IMR-90 (cell line): ENCODE measurements at regions not wholly inside any gene's neighbourhood (a gene's known extent, or its start where the extent isn't known, plus 50 kb on each side); places are given as distances from the start of the nearest gene placed in this dataset.

Source experiments
- ATAC-seq: fragments of 200-7000 bp; cut with Tn5 transposase; 2 replicates; pipeline ENCODE4 v1.9.1; 2020; ENCODE audit warnings: low read depth, mild to moderate bottlenecking, moderate library complexity
- BruUV-seq: library from RNA; stranded (reverse); fragments of 400-500 nt; replicated peaks from 2 replicates; lab custom pipeline; 2021; lab: Mats Ljungman, UMichigan
- CTCF ChIA-PET: fragments of 300-600 bp; formaldehyde crosslinking; extraction: SDS; loops from one replicate; lab custom pipeline; 2021; ENCODE audit warnings: antibody characterized with exemption; lab: Yijun Ruan, JAX
- POLR2A ChIA-PET: fragments of 300-600 bp; sonication (Branson Sonifier 250); formaldehyde crosslinking; loops from one replicate; lab custom pipeline; 2022; ENCODE audit warnings: antibody characterized with exemption; ENCODE audit not compliant: unreplicated experiment; lab: Charles Lee
- DNase-seq: peaks from one replicate; pipeline ENCODE4 v3.0.0; 2013
- H2AFZ ChIP-seq: replicated peaks from 2 replicates; pipeline ENCODE3; 2013; ENCODE audit warnings: low read length, mild to moderate bottlenecking; ENCODE audit not compliant: poor library complexity
- H2AK5ac ChIP-seq: 2 replicates; pipeline ENCODE4 v1.6.1; 2013; ENCODE audit warnings: low read depth, low read length, inconsistent platforms
- H2AK9ac ChIP-seq: replicated peaks from 2 replicates; pipeline ENCODE3; 2013; ENCODE audit warnings: mild to moderate bottlenecking, low read depth, low read length, moderate library complexity; ENCODE audit not compliant: poor library complexity
- H2BK120ac ChIP-seq: 2 replicates; pipeline ENCODE4 v1.6.1; 2013; ENCODE audit warnings: low read depth, low read length, inconsistent platforms
- H2BK15ac ChIP-seq: 3 replicates; pipeline ENCODE4 v1.6.1; 2013; ENCODE audit warnings: low read depth, low read length, inconsistent platforms
- H2BK20ac ChIP-seq: 2 replicates; pipeline ENCODE4 v1.6.1; 2013; ENCODE audit warnings: low read depth, mild to moderate bottlenecking, inconsistent platforms, low read length, moderate library complexity
- H2BK5ac ChIP-seq: 2 replicates; pipeline ENCODE4 v1.6.1; 2013; ENCODE audit warnings: mild to moderate bottlenecking, low read depth, low read length, inconsistent platforms; ENCODE audit not compliant: poor library complexity, severe bottlenecking
- H3K14ac ChIP-seq: replicated peaks from 2 replicates; pipeline ENCODE4 v1.6.1; 2013; ENCODE audit warnings: low read depth, low read length, inconsistent platforms
- H3K18ac ChIP-seq: 2 replicates; pipeline ENCODE4 v1.6.1; 2013; ENCODE audit warnings: low read depth, low read length, control low read depth
- H3K23ac ChIP-seq: 2 replicates; pipeline ENCODE4 v1.6.1; 2013; ENCODE audit warnings: low read depth, low read length, inconsistent platforms
- H3K27ac ChIP-seq: 2 replicates; pipeline ENCODE4 v1.5.1; 2013; ENCODE audit warnings: mild to moderate bottlenecking, control low read depth, low read length; ENCODE audit not compliant: insufficient read depth
- H3K27me3 ChIP-seq: 2 replicates; pipeline ENCODE4 v1.6.1; 2013; ENCODE audit warnings: low read length; ENCODE audit not compliant: control insufficient read depth, insufficient read depth
- H3K36me3 ChIP-seq: 2 replicates; pipeline ENCODE4 v1.6.1; 2013; ENCODE audit warnings: low read length, mixed read lengths; ENCODE audit not compliant: control insufficient read depth, insufficient read depth
- H3K4ac ChIP-seq: 2 replicates; pipeline ENCODE4 v1.6.1; 2013; ENCODE audit warnings: low read depth, low read length, inconsistent platforms
- H3K4me1 ChIP-seq: 2 replicates; pipeline ENCODE4 v1.6.1; 2013; ENCODE audit warnings: low read length, mixed read lengths; ENCODE audit not compliant: control insufficient read depth, insufficient read depth
- H3K4me2 ChIP-seq: 2 replicates; pipeline ENCODE4 v1.6.1; 2013; ENCODE audit warnings: low read depth, mild to moderate bottlenecking, control low read depth, low read length, moderate library complexity
- H3K4me3 ChIP-seq: 2 replicates; pipeline ENCODE4 v1.5.1; 2013; ENCODE audit warnings: low read depth, mild to moderate bottlenecking, control low read depth, low read length, moderate library complexity; ENCODE audit not compliant: insufficient read depth
- H3K56ac ChIP-seq: 2 replicates; pipeline ENCODE4 v1.6.1; 2013; ENCODE audit warnings: low read length, inconsistent platforms; ENCODE audit not compliant: insufficient read depth; ENCODE audit errors: extremely low read depth
- H3K79me1 ChIP-seq, 2 experiments: 2 replicates each; pipeline ENCODE4 v1.6.1; 2013; ENCODE audit warnings: low read length in 2 of 2, inconsistent platforms in 1 of 2, low read depth in 1 of 2
- H3K9ac ChIP-seq: 2 replicates; pipeline ENCODE4 v1.6.1; 2013; ENCODE audit warnings: low read depth, low read length, control low read depth
- H3K9me1 ChIP-seq: 2 replicates; pipeline ENCODE4 v1.6.1; 2013; ENCODE audit warnings: low read length, inconsistent platforms; ENCODE audit not compliant: insufficient read depth
- H3K9me3 ChIP-seq: 2 replicates; pipeline ENCODE4 v1.6.1; 2013; ENCODE audit warnings: low read length; ENCODE audit not compliant: control insufficient read depth, insufficient read depth
- H4K20me1 ChIP-seq: 2 replicates; pipeline ENCODE4 v1.6.1; 2013; ENCODE audit warnings: low read length, inconsistent platforms; ENCODE audit not compliant: insufficient read depth
- H4K5ac ChIP-seq: 2 replicates; pipeline ENCODE4 v1.6.1; 2013; ENCODE audit warnings: mild to moderate bottlenecking, low read depth, low read length, control low read depth
- H4K8ac ChIP-seq, 2 experiments: 2 replicates each; pipeline ENCODE4 v1.6.1; 2013; ENCODE audit warnings: low read depth in 2 of 2, low read length in 2 of 2, control low read depth in 1 of 2, inconsistent platforms in 1 of 2
- H4K91ac ChIP-seq: 2 replicates; pipeline ENCODE4 v1.6.1; 2013; ENCODE audit warnings: low read depth, low read length, inconsistent platforms; ENCODE audit not compliant: insufficient read depth
- CEBPB ChIP-seq: IDR thresholded peaks from 2 replicates; pipeline ENCODE4 v1.6.1; 2012; ENCODE audit warnings: low read depth, low read length, improper control_type of control experiment
- CHD1 ChIP-seq: IDR thresholded peaks from 2 replicates; pipeline ENCODE4 v1.6.1; 2012; ENCODE audit warnings: low read depth, low read length, improper control_type of control experiment
- RCOR1 ChIP-seq: IDR thresholded peaks from 2 replicates; pipeline ENCODE4 v1.6.1; 2012; ENCODE audit warnings: mild to moderate bottlenecking, low read length, improper control_type of control experiment; ENCODE audit not compliant: insufficient replicate concordance
- WGBS, 2 experiments: methylation state at CpG; one replicate each; pipeline versions ENCODE4 v1.1.5 to v1.1.7; 2013; ENCODE audit warnings: missing lambda C conversion rate in 2 of 2; ENCODE audit not compliant: insufficient read length in 1 of 2; ENCODE audit errors: extremely low coverage in 2 of 2; 5-methylcytosine and 5-hydroxymethylcytosine counted together
- dilution Hi-C: fragments of 300-500 bp; cut with HindIII; formaldehyde crosslinking; loops from one replicate; pipeline ENCODE4 v1.14.3; 2018; ENCODE audit warnings: low sequenced_read_pairs; ENCODE audit not compliant: unreplicated experiment
- in situ Hi-C: fragments of 300-500 bp; cut with MboI; formaldehyde crosslinking; loops from 3 replicates; pipeline ENCODE4 v1.14.3; 2019; ENCODE audit warnings: low sequenced_read_pairs, inconsistent platforms, mixed read lengths
- intact Hi-C: fragments of 100-400 bp; cut with micrococcal nuclease; formaldehyde crosslinking; loops from 2 replicates; pipeline ENCODE4 v1.10.0; 2022
- TF ChIP-seq, protein P1 (sequence below): fragments of 150-350 bp; IDR thresholded peaks from 2 replicates; pipeline ENCODE4 v1.6.1; 2016; ENCODE audit warnings: low read depth, mild to moderate bottlenecking, low read length, moderate library complexity, borderline replicate concordance

DNA sequence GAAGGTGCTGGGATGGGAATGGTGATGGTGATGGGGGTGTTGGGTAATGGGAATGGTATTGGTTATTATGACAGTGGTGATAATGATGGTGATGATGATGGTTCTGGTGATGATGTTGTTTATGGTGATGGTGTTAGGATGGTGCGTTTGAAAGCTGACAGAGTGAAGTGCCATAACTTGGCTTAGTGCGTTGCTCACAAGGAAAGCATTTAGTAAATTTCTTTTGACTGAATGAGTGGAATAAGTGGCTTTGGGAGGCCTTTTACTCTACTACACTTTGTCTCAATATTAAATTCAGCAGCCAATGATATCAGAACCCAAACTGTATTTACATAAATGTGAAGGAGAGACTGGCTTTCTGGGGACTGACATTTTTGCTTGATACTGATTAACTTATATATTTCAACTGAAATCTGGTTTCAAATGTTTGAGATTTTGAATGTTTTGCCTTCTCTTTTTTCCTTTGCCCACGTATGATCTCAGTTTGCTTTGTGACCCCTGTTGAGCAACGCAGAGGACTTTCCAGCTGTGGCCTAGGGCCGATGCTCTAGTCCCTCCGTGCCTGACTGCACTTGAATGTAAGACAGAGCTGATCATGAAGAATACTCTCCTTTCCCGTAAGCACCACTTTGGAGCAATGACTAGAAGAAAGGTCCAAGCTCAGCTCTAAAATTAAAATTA, 128.5 kb upstream of the SH3BP4 start:
- Histone ChIP-seq H3K27me3 (no peaks in the 10 kb centered on the region), H4K91ac (peak overlapping the region; percentile 75), H3K4me2 (peak overlapping the region; percentile 24), H3K79me1 (0 out of 4 replicates have a peak, but pooled peaks cover 0 to 7% of the 10 kb centered on the region in 2 experiments), H3K56ac (peak overlapping the region; percentile 44), H3K4ac (peak overlapping the region; percentile 87), H3K14ac (peak overlapping the region; percentile 43), H3K27ac (peak overlapping the region; percentile 95), H2BK5ac (peak overlapping the region; percentile 89), H3K9me3 (no peaks in the 10 kb centered on the region), H4K5ac (peak overlapping the region; percentile 80), H2BK20ac (peak overlapping the region; percentile 72), H2AK5ac (peak overlapping the region; percentile 93), H3K4me3 (no peak overlapping the region), H2BK120ac (peak overlapping the region; percentile 85), H3K4me1 (peaks cover 14% of the 10 kb centered on the region), H3K23ac (peak overlapping the region; percentile 57), H4K20me1 (no peaks in the 10 kb centered on the region), H3K18ac (peak overlapping the region; percentile 88), H4K8ac (peak overlapping the region; percentile 14 to 70; a peak in 3 of 4 replicates), H3K36me3 (no peaks in the 10 kb centered on the region), H2AK9ac (peak overlapping the region; percentile 17), H2AFZ (peak overlapping the region; percentile 38), H3K9me1 (peaks cover 16% of the 10 kb centered on the region), H3K9ac (no peak overlapping the region), H2BK15ac (peak overlapping the region; percentile 63; the same call in 2 of the 3 replicates)
- DNase-seq = no peak
- intact Hi-C loops (loop anchor here (2.0 to 5.0 kb wide), 3 partner anchors 127 to 284 kb away; no protein-coding TSS in a partner anchor), dilution Hi-C loops (no loop called here), in situ Hi-C loops (no loop called here)
- ATAC-seq = peak; percentile 70
- CTCF ChIA-PET = interaction anchor here (1.8 kb wide), 1 partner anchor 58 kb away, joined by 4 read pairs; no protein-coding TSS in a partner anchor
- POLR2A ChIA-PET = no interaction called here
- BruUV-seq = no TSS peak
- TF ChIP-seq, protein P1, sequence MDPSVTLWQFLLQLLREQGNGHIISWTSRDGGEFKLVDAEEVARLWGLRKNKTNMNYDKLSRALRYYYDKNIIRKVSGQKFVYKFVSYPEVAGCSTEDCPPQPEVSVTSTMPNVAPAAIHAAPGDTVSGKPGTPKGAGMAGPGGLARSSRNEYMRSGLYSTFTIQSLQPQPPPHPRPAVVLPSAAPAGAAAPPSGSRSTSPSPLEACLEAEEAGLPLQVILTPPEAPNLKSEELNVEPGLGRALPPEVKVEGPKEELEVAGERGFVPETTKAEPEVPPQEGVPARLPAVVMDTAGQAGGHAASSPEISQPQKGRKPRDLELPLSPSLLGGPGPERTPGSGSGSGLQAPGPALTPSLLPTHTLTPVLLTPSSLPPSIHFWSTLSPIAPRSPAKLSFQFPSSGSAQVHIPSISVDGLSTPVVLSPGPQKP = no peak
- TF ChIP-seq CHD1 (no peak), RCOR1 (no peak), CEBPB (peak; percentile 87)
- WGBS, 2 experiments = no CpG with 5 or more reads among the region's 7 CpGs
